OCI-LY7 (cell line): ENCODE measurements at regions not wholly inside any gene's neighbourhood (a gene's known extent, or its start where the extent isn't known, plus 50 kb on each side); places are given as distances from the start of the nearest gene placed in this dataset.

Source experiments
- BruUV-seq: library from RNA; stranded (reverse); fragments of 400-500 nt; replicated peaks from 2 replicates; lab custom pipeline; 2021; lab: Mats Ljungman, UMichigan
- CTCF ChIA-PET: fragments of 300-600 bp; sonication (Branson Sonifier 250); formaldehyde crosslinking; loops from one replicate; lab custom pipeline; 2022; ENCODE audit warnings: antibody characterized with exemption; ENCODE audit not compliant: unreplicated experiment; lab: Charles Lee
- POLR2A ChIA-PET: fragments of 300-600 bp; sonication (Branson Sonifier 250); formaldehyde crosslinking; loops from one replicate; lab custom pipeline; 2022; ENCODE audit warnings: antibody characterized with exemption; lab: Charles Lee
- DNase-seq: peaks from one replicate; pipeline ENCODE4 v3.0.0-alpha.2; 2015; ENCODE audit warnings: low spot score
- H2AFZ ChIP-seq: fragments of 200-600 bp; sonication (generic), shearing (Covaris generic); 2 replicates; pipeline ENCODE4 v1.6.1; 2014; ENCODE audit warnings: mild to moderate bottlenecking, antibody characterized with exemption, low read length, moderate library complexity
- H3K27ac ChIP-seq: fragments of 200-600 bp; sonication (generic); 2 replicates; pipeline ENCODE4 v1.5.1; 2014; ENCODE audit warnings: mixed run types, low read depth, mild to moderate bottlenecking, moderate library complexity, low read length, inconsistent platforms; ENCODE audit not compliant: poor library complexity, severe bottlenecking
- H3K36me3 ChIP-seq: fragments of 200-600 bp; sonication (generic); 2 replicates; pipeline ENCODE4 v1.6.1; 2014; ENCODE audit warnings: mild to moderate bottlenecking, antibody characterized with exemption, low read length, moderate library complexity, mixed read lengths; ENCODE audit not compliant: insufficient read depth
- H3K4me1 ChIP-seq: fragments of 200-600 bp; sonication (generic); 2 replicates; pipeline ENCODE4 v1.5.1; 2014; ENCODE audit warnings: mild to moderate bottlenecking, low read length; ENCODE audit not compliant: insufficient read depth, poor library complexity, severe bottlenecking
- H3K4me2 ChIP-seq: fragments of 200-600 bp; sonication (generic); 2 replicates; pipeline ENCODE4 v1.6.1; 2014; ENCODE audit warnings: mild to moderate bottlenecking, low read length
- H3K4me3 ChIP-seq: fragments of 200-600 bp; sonication (generic); 2 replicates; pipeline ENCODE4 v1.5.1; 2014; ENCODE audit warnings: mild to moderate bottlenecking, low read depth, low read length; ENCODE audit not compliant: poor library complexity, severe bottlenecking
- H3K79me2 ChIP-seq: fragments of 200-600 bp; sonication (generic); 2 replicates; pipeline ENCODE4 v1.6.1; 2016; ENCODE audit warnings: low read depth, mild to moderate bottlenecking, low read length, moderate library complexity, mixed read lengths; ENCODE audit not compliant: insufficient read depth
- H3K9me2 ChIP-seq: fragments of 200-600 bp; sonication (generic); 2 replicates; pipeline ENCODE4 v1.6.1; 2016; ENCODE audit warnings: mild to moderate bottlenecking, low read length, mixed read lengths; ENCODE audit not compliant: insufficient read depth
- H3K9me3 ChIP-seq: fragments of 200-600 bp; sonication (generic); 2 replicates; pipeline ENCODE4 v1.6.1; 2014; ENCODE audit warnings: mild to moderate bottlenecking, mixed run types, low read length, mixed read lengths
- H4K20me1 ChIP-seq: fragments of 200-600 bp; sonication (generic); 2 replicates; pipeline ENCODE4 v1.6.1; 2014; ENCODE audit warnings: mild to moderate bottlenecking, antibody characterized with exemption, low read length, moderate library complexity, mixed read lengths; ENCODE audit not compliant: insufficient read depth
- EZH2phosphoT487 ChIP-seq: fragments of 200-600 bp; sonication (generic); IDR thresholded peaks from 2 replicates; pipeline ENCODE4 v1.6.1; 2018; ENCODE audit warnings: low read depth, borderline replicate concordance, mild to moderate bottlenecking, mixed run types, antibody characterized with exemption, low read length, moderate library complexity, mixed read lengths
- intact Hi-C: fragments of 100-400 bp; cut with micrococcal nuclease; formaldehyde crosslinking; loops from one replicate; pipeline ENCODE4 v1.10.0; 2022; ENCODE audit not compliant: unreplicated experiment
- TF ChIP-seq, protein P1 (sequence below): fragments of 200-600 bp; sonication (generic); conservative IDR thresholded peaks from 2 replicates; pipeline ENCODE4 v1.5.1; 2014; ENCODE audit warnings: mild to moderate bottlenecking, antibody characterized with exemption, low read length, moderate library complexity, mixed read lengths

DNA sequence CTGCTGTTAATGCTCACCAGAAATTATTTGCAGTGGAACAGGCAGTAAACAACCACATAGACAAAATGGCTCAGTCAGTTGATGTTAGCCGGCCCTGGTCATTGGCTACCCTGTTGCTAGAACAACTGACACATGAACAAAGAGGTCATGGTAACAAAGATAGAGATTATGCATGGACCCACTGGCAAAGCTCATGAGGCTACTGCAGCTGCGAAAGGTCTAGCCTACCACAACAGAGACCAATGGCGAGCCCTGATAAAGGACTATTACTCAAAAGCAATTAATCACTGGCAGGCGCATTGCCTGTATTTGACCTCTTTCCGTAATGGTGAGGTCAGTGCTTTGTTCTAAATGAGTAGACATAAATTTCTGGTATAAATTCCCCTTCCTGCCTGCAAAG lies 474.2 kb downstream of the DSC3 start:
- no TSS peak for BruUV-seq
- intact Hi-C loops: no loop called here
- no peaks in the 10 kb centered on the region for H3K79me2 ChIP-seq
- no peak overlapping the region for H3K27ac ChIP-seq
- POLR2A ChIA-PET: no interaction called here
- no peaks in the 10 kb centered on the region for H3K9me3 ChIP-seq
- TF ChIP-seq EZH2phosphoT487: no peak
- TF ChIP-seq, protein P1, sequence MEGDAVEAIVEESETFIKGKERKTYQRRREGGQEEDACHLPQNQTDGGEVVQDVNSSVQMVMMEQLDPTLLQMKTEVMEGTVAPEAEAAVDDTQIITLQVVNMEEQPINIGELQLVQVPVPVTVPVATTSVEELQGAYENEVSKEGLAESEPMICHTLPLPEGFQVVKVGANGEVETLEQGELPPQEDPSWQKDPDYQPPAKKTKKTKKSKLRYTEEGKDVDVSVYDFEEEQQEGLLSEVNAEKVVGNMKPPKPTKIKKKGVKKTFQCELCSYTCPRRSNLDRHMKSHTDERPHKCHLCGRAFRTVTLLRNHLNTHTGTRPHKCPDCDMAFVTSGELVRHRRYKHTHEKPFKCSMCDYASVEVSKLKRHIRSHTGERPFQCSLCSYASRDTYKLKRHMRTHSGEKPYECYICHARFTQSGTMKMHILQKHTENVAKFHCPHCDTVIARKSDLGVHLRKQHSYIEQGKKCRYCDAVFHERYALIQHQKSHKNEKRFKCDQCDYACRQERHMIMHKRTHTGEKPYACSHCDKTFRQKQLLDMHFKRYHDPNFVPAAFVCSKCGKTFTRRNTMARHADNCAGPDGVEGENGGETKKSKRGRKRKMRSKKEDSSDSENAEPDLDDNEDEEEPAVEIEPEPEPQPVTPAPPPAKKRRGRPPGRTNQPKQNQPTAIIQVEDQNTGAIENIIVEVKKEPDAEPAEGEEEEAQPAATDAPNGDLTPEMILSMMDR: no peak
- CTCF ChIA-PET: no interaction called here
- H3K9me2 ChIP-seq: no peaks in the 10 kb centered on the region
- H3K4me3 ChIP-seq: no peak overlapping the region
- H2AFZ ChIP-seq: no peak overlapping the region
- H3K4me2 ChIP-seq: no peak overlapping the region
- no peaks in the 10 kb centered on the region for H3K36me3 ChIP-seq
- H4K20me1 ChIP-seq: no peaks in the 10 kb centered on the region
- H3K4me1 ChIP-seq: no peaks in the 10 kb centered on the region
- DNase-seq: no peak

DNA sequence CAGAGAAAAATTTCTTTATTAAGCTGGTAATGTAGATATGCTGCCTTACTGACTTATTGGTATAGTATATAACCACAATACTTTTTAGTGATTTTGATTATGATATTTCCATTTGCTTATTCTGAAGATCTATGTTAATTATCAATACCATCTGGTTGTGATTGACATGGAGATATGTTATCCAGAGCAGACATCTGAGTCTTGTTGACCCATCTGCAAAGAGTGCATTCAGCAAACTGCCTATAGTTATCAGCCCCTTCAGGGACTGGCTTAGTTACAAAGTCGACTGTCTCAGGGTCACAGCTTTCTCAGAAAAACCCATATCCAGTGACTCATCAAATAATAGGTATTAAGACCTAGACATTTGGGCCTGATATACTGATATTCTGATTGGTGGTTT lies 475.7 kb downstream of the DSC3 start:
- intact Hi-C loops: no loop called here
- H3K4me2 ChIP-seq: no peak overlapping the region
- DNase-seq: no peak
- H3K4me1 ChIP-seq: no peaks in the 10 kb centered on the region
- ChIA-PET POLR2A (no interaction called here), CTCF (no interaction called here)
- no peaks in the 10 kb centered on the region for H3K9me2 ChIP-seq
- no peaks in the 10 kb centered on the region for H3K36me3 ChIP-seq
- H2AFZ ChIP-seq: no peak overlapping the region
- no peak overlapping the region for H3K4me3 ChIP-seq
- no peak overlapping the region for H3K27ac ChIP-seq
- H3K79me2 ChIP-seq: no peaks in the 10 kb centered on the region
- no peak for TF ChIP-seq EZH2phosphoT487
- TF ChIP-seq, protein P1: no peak
- no peaks in the 10 kb centered on the region for H4K20me1 ChIP-seq
- BruUV-seq: no TSS peak
- no peaks in the 10 kb centered on the region for H3K9me3 ChIP-seq

DNA sequence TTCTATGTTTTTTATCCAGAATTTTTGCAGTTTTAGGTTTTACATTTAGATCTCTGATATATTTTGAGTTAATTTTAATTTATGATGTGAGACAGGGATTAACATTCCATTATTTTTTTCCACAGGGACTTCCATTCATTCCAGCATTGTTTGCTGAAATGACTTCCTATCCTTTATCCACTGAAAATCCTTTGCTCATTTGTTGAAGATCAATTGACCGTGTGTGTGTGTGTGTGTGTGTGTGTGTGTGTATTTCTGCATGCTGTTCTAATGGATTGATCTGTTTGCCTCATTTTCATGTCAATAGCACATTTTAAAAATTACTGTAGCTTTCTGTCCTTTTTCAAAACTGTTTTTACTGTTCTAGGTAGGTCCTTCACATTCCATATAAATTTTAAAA lies 480.3 kb downstream of the DSC3 start:
- intact Hi-C loops: no loop called here
- TF ChIP-seq, protein P1: no peak
- TF ChIP-seq EZH2phosphoT487: no peak
- no peaks in the 10 kb centered on the region for H3K9me3 ChIP-seq
- ChIA-PET POLR2A (no interaction called here), CTCF (no interaction called here)
- H2AFZ ChIP-seq: no peak overlapping the region
- no peaks in the 10 kb centered on the region for H3K4me1 ChIP-seq
- no peak for DNase-seq
- no peak overlapping the region for H3K4me3 ChIP-seq
- no peak overlapping the region for H3K27ac ChIP-seq
- no peaks in the 10 kb centered on the region for H3K9me2 ChIP-seq
- H3K36me3 ChIP-seq: no peaks in the 10 kb centered on the region
- no peak overlapping the region for H3K4me2 ChIP-seq
- H3K79me2 ChIP-seq: no peaks in the 10 kb centered on the region
- no peaks in the 10 kb centered on the region for H4K20me1 ChIP-seq
- BruUV-seq: no TSS peak
